Superior temporal gyrus (tissue), 1 donor: ENCODE measurements at regions not wholly inside any gene's neighbourhood (a gene's known extent, or its start where the extent isn't known, plus 50 kb on each side); places are given as distances from the start of the nearest gene placed in this dataset.

Experiments used
- DNase-seq: peaks from one replicate; pipeline ENCODE4 v3.0.0-alpha.2; 2016; ENCODE audit errors: extremely low spot score

DNA sequence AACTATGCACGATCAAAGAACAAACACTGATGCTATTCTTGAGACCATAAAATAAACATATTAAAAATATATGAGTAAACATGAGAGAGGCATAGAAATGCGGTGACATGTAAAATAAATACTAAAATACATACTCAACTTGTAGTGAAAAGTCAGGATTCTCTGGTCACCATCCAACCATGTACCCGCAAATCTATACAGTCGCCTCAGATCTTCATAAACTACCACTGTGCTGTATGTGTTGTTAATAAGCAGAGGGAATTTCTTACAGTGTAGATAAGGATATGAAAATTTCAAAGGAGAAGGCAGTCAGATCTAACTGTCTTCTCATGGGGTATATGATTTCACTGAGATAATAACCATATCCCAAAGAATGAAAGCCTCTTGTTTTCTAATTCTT is 67.8 kb upstream of the FAM47B start:
- no peak for DNase-seq

GRCh38 chrX:34875204-34875603 is 67.4 kb upstream of the FAM47B start:
- DNase-seq, result no peak

GRCh38 chrX:34877436-34877835 is 65.2 kb upstream of the FAM47B start:
- no peak for DNase-seq

- DNase-seq, result no peak
Observed at GRCh38 chrX:34879346-34879745, 63.2 kb upstream of the FAM47B start.

DNA sequence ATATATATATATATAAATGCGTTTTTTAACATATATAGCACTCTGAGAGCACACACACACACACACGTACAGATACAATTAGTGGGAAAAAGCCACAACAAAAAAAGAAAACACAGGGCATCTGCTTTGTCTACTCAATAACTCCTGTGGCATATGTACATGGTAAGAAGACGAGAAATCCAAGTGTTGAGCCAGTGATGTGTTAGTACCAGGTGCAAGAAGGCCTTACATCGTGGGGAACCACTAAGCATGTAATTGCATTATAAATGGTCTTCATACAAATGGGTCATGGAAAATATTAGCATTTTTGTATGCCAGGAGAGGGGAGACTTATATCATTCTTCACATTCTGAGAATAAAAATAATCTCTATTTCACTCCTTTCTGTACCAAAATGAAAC is 62.7 kb upstream of the FAM47B start:
- no peak for DNase-seq

GRCh38 chrX:34880656-34881055 is 61.9 kb upstream of the FAM47B start:
- DNase-seq, result no peak

DNA sequence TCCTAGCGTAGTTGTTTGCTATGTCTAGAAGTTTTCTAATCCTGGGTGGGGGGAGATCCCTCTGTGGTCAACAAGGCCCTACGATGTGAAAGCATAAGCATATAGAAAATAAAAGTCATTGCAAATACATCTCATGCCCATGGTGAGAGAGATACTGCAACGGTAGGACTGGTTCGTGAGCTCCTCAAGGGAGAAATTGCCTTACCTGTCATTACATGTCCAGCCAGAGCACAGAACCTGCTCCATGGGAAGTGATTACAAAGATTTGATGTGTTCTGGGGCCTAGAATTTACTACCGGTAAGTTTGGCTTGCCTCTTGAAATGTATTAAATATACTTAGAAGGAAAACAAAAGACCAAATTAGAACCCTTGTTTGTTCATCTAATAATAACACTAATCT is 60.9 kb upstream of the FAM47B start:
- no peak for DNase-seq

GRCh38 chrX:34884817-34885216 is 57.8 kb upstream of the FAM47B start:
- DNase-seq, result no peak

- no peak for DNase-seq
Observed at GRCh38 chrX:34886011-34886410, 56.6 kb upstream of the FAM47B start.

DNA sequence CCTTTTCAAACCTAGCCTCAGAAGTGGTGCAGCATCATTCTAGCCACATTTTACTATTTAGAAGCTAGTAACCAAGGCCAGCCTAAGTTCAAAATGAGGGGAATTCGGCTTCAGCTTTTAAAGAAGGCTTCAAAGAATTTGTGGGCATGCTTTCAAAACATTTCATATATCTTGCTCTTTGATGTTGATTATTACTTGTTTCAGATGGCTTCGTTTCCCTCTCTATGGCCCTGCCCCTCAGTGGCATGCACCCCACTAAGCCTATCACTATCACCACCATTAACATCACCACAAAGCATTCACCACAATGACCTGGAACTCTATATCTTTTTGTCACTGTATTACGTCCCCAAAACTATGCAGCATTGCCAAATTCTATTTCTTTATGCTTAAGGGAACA is 51.2 kb upstream of the FAM47B start:
- DNase-seq, result no peak
